ENCODE measurements at regions not wholly inside any gene's neighbourhood (a gene's known extent, or its start where the extent isn't known, plus 50 kb on each side); places are given as distances from the start of the nearest gene placed in this dataset.

- TF ChIP-seq CTCF (IDR thresholded peaks at IDR 0.05; ENCODE audit: low read depth, low read length, poor library complexity, severe bottlenecking): no peak
- no peak for TF ChIP-seq EZH2phosphoT487 (IDR thresholded peaks at IDR 0.05; ENCODE audit: borderline replicate concordance, low read length)
Measured at GRCh38 chr3:23648326-23648995, 157.3 kb upstream of the UBE2E1 start.
